Activated B cell treated with CpG ODN at 0.5 μM for 24 hours (primary cell): ENCODE measurements at regions not wholly inside any gene's neighbourhood (a gene's known extent, or its start where the extent isn't known, plus 50 kb on each side); places are given as distances from the start of the nearest gene placed in this dataset.

Experiments
- ATAC-seq: fragments of 200-7000 bp; cut with Tn5 transposase; one replicate; pipeline ENCODE4 v1.10.0; 2021; ENCODE audit warnings: low read depth, mild to moderate bottlenecking, moderate library complexity
- CTCF ChIA-PET: fragments of 350-600 bp; sonication (Branson Sonifier 250); formaldehyde crosslinking; loops from one replicate; lab custom pipeline; 2021; ENCODE audit warnings: antibody characterized with exemption; lab: Charles Lee
- POLR2A ChIA-PET: fragments of 350-600 bp; sonication (Branson Sonifier 250); formaldehyde crosslinking; loops from one replicate; lab custom pipeline; 2021; ENCODE audit warnings: antibody characterized with exemption; lab: Charles Lee
- DNase-seq: peaks from one replicate; pipeline ENCODE4 v3.0.0; 2022
- H3K27ac Mint-ChIP-seq: one replicate; pipeline ENCODE4 v1.8.0; 2020; ENCODE audit warnings: mixed read lengths
- H3K27me3 Mint-ChIP-seq: one replicate; pipeline ENCODE4 v1.8.0; 2021; ENCODE audit warnings: mixed read lengths
- H3K36me3 Mint-ChIP-seq: one replicate; pipeline ENCODE4 v1.8.0; 2021; ENCODE audit warnings: low read depth, mixed read lengths
- H3K4me1 Mint-ChIP-seq: one replicate; pipeline ENCODE4 v1.8.0; 2021; ENCODE audit warnings: mixed read lengths
- H3K4me3 Mint-ChIP-seq: one replicate; pipeline ENCODE4 v1.8.0; 2020; ENCODE audit warnings: mild to moderate bottlenecking, mixed read lengths
- H3K9me3 Mint-ChIP-seq: one replicate; pipeline ENCODE4 v1.8.0; 2020; ENCODE audit warnings: mixed read lengths
- CTCF ChIP-seq: fragments of 200-600 bp; IDR thresholded peaks from one replicate; pipeline ENCODE4 v1.8.0; 2022; ENCODE audit warnings: antibody characterized with exemption, mild to moderate bottlenecking
- intact Hi-C: fragments of 100-400 bp; cut with micrococcal nuclease; formaldehyde crosslinking; loops from one replicate; pipeline ENCODE4 v1.15.1; 2024

DNA sequence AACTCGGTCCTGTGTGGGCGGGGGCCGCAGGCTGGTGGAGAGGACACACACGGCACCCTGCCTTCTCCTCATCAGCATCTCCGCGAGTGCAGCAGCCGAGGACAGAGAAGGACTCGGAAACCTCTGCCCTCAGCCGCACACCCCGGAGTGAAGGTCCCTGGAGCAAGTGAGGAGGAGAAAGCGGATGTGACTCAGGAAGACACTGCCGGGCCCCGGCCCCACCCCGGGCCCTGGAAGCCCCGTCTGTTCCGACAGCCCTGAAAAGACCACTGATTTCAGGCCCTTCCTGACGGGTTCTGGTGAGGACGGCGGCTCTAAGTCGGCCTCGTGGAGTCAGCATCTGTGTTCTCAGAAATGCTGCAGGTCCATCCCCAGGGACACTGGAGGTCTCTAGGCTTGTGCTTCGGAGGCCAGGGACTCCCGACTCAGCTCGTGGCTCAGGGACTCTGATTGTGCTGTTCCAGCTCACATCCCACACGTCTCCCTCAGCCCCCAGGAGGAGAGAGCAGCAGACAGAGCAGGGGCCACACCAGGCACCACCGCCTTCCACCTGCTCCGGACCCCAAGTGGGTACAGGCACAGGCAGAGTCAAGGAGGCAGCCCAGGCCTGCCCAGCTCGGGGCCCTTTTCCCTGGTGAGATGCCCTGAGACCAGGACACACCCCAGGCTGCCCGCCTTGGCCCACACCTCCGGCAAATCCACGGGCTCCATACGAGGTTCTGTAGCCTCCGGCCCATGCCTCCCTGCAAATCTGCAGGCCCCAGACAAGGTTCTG is 134.5 kb upstream of the NKX1-1 start:
- no peaks in the 10 kb centered on the region for H3K9me3 Mint-ChIP-seq
- DNase-seq (no peak), ATAC-seq (no peak)
- no peak for TF ChIP-seq CTCF
- H3K4me1 Mint-ChIP-seq = no peaks in the 10 kb centered on the region
- no peaks in the 10 kb centered on the region for H3K36me3 Mint-ChIP-seq
- ChIA-PET CTCF (no interaction called here), POLR2A (no interaction called here)
- no peak overlapping the region for H3K27ac Mint-ChIP-seq
- intact Hi-C loops = no loop called here
- H3K27me3 Mint-ChIP-seq = no peaks in the 10 kb centered on the region
- no peak overlapping the region for H3K4me3 Mint-ChIP-seq

DNA sequence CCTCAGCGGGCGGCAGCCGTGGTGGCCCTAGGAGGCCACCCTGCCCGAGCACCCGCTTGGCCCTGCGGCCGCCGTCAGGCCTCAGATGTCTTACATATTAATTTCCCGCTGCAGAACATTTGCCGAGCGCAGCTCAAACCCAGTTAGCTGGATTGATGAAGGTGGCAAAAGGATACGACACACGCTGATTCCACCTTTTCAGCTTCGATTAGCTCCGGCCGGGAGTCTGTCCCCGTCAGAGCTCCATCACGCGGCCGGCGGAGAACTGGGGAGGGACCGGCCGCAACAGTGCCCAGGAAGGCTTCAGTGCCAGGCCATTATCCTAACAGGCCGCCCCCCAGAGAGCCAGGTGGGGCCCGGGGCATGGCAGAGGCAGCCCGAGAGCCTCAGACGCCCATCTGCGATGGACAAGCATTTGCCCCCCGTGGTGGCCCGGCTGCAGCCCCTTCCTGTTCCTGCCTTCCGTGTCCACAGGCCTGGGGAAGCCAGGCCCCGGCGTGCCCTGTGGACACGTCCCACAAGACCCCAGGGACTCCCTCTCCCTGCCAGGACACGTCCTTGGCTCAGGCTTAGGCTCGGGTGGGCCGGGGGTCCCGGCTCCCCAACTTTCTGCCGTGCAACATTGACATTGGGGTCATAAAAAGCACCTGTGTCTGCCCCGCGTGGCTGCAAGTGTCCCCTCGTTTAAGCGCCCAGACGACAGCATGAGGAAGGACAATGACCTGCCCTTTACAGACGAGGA is 133.8 kb upstream of the NKX1-1 start:
- ATAC-seq = no peak
- Mint-ChIP-seq H3K27me3 (no peaks in the 10 kb centered on the region), H3K27ac (no peak overlapping the region), H3K9me3 (no peaks in the 10 kb centered on the region), H3K4me3 (no peak overlapping the region), H3K36me3 (no peaks in the 10 kb centered on the region), H3K4me1 (no peaks in the 10 kb centered on the region)
- no peak for DNase-seq
- intact Hi-C loops = no loop called here
- no peak for TF ChIP-seq CTCF
- ChIA-PET CTCF (no interaction called here), POLR2A (no interaction called here)

- Mint-ChIP-seq H3K9me3 (no peaks in the 10 kb centered on the region), H3K36me3 (no peaks in the 10 kb centered on the region), H3K27me3 (no peaks in the 10 kb centered on the region), H3K4me3 (no peak overlapping the region), H3K27ac (no peak overlapping the region), H3K4me1 (no peaks in the 10 kb centered on the region)
- DNase-seq (no peak), ATAC-seq (no peak)
- CTCF ChIA-PET = no interaction called here
- POLR2A ChIA-PET = no interaction called here
- no peak for TF ChIP-seq CTCF
- intact Hi-C loops = no loop called here
Measured at GRCh38 chr4:1538941-1539772, 132.9 kb upstream of the NKX1-1 start.

GRCh38 chr4:1538096-1538410 is 131.8 kb upstream of the NKX1-1 start:
- H3K27ac Mint-ChIP-seq = no peak overlapping the region
- H3K4me3 Mint-ChIP-seq = no peak overlapping the region
- ATAC-seq (no peak), DNase-seq (no peak)
- CTCF ChIA-PET = no interaction called here
- H3K9me3 Mint-ChIP-seq = no peaks in the 10 kb centered on the region
- POLR2A ChIA-PET = no interaction called here
- no peak for TF ChIP-seq CTCF
- intact Hi-C loops = no loop called here
- no peaks in the 10 kb centered on the region for H3K36me3 Mint-ChIP-seq
- H3K27me3 Mint-ChIP-seq = peaks cover 5% of the 10 kb centered on the region
- no peaks in the 10 kb centered on the region for H3K4me1 Mint-ChIP-seq
